Right lobe of liver (tissue), 4 donors: ENCODE measurements at regions not wholly inside any gene's neighbourhood (a gene's known extent, or its start where the extent isn't known, plus 50 kb on each side); places are given as distances from the start of the nearest gene placed in this dataset.

ENCODE experiments used
- POLR2A ChIP-seq: fragments of 450-650 bp; IDR thresholded peaks from one replicate; pipeline ENCODE4 v1.6.1; 2017; ENCODE audit warnings: antibody characterized with exemption, mild to moderate bottlenecking
- TF ChIP-seq, protein P1 (sequence below), 4 donors: fragments of 200-600 bp in 3 of 4; fragments of 450-650 bp in 1 of 4; IDR thresholded peaks; one replicate each; pipeline versions ENCODE4 v1.5.1 to v1.8.0; 2016 to 2022; ENCODE audit warnings: antibody characterized with exemption in 4 of 4, mild to moderate bottlenecking in 2 of 4
- donor health status: DM: no; HTN: no; CAD: no.
- donor health status: DM: no; HTN: no; CAD: no.
- donor health status: DM: no; HTN: yes; CAD: no.

DNA sequence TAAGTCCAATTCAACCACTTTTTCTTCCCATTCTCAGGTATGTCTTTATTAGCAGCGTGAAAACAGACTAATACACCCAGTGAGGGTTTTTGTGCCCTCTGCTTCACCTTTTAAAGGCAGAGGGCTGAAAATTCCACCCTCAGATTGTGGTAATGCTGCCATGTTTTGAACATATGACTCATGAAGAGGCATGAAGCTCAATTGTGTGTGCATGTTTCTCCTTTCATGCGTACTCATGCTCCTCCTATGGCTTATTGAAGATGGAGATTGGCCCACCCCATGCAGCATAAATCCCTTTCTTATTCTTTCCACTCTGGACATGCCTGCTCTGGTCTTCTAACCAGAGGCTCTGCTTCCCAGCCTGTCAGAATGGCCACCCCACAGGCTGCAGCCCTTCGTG lies 168.0 kb upstream of the PRKCQ start:
- TF ChIP-seq, protein P1, sequence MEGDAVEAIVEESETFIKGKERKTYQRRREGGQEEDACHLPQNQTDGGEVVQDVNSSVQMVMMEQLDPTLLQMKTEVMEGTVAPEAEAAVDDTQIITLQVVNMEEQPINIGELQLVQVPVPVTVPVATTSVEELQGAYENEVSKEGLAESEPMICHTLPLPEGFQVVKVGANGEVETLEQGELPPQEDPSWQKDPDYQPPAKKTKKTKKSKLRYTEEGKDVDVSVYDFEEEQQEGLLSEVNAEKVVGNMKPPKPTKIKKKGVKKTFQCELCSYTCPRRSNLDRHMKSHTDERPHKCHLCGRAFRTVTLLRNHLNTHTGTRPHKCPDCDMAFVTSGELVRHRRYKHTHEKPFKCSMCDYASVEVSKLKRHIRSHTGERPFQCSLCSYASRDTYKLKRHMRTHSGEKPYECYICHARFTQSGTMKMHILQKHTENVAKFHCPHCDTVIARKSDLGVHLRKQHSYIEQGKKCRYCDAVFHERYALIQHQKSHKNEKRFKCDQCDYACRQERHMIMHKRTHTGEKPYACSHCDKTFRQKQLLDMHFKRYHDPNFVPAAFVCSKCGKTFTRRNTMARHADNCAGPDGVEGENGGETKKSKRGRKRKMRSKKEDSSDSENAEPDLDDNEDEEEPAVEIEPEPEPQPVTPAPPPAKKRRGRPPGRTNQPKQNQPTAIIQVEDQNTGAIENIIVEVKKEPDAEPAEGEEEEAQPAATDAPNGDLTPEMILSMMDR (IDR thresholded peaks at IDR 0.05), result no peak
- TF ChIP-seq POLR2A, result no peak
